ENCODE measurements at regions not wholly inside any gene's neighbourhood (a gene's known extent, or its start where the extent isn't known, plus 50 kb on each side); places are given as distances from the start of the nearest gene placed in this dataset.

- Histone ChIP-seq H3K27ac (no peak overlapping the region), H3K9me3 (no peaks in the 10 kb centered on the region), H3K4me1 (no peaks in the 10 kb centered on the region), H3K36me3 (ENCODE audit: insufficient read depth in 1 of 2, low read depth in 1 of 2) (no peaks in the 10 kb centered on the region), H3K4me3 (no peak overlapping the region), H3K27me3 (ENCODE audit: insufficient read depth in 3 of 3, low read length in 2 of 3) (no peaks in the 10 kb centered on the region)
- ATAC-seq (no peak), DNase-seq (no peak)
- intact Hi-C loops (cut with DNase I) = no loop called here
- no peak for TF ChIP-seq CTCF (IDR thresholded peaks at IDR 0.05)
- WGBS, 3 donors = 87 to 94% (median 87%) methylated on average over 3 of the region's 3 CpGs
Measured at GRCh38 chr2:145501920-145502319, 982.0 kb upstream of the ZEB2 start.

DNA sequence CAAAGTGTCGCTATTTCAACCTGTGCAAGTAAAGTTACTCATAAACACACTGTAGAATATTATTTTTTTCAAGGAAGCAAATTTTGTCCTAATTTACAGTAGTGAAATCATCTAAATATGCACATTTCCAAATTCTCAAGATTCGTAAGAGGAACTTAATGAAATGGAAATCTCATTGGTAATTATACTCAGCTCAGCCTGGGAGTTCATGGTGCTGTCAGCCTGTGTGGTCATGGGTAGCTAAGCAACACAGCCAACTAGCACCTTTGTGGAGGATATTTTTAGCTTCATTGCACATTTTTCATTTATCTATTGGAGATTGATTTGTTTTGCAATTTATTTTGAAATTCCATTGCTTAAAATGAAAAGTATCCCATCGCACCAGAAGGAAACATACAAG is 975.7 kb upstream of the ZEB2 start:
- H3K27me3 ChIP-seq (ENCODE audit: insufficient read depth in 3 of 3, low read length in 2 of 3) = no peaks in the 10 kb centered on the region
- WGBS, 3 donors = 90 to 92% (median 90%) methylated on average over 3 of the region's 3 CpGs
- no peaks in the 10 kb centered on the region for H3K4me1 ChIP-seq
- no peak for ATAC-seq
- H3K27ac ChIP-seq = no peak overlapping the region
- H3K9me3 ChIP-seq = peaks cover 5% of the 10 kb centered on the region
- DNase-seq = no peak
- TF ChIP-seq CTCF (IDR thresholded peaks at IDR 0.05) = no peak
- H3K4me3 ChIP-seq = no peak overlapping the region
- H3K36me3 ChIP-seq (ENCODE audit: insufficient read depth in 1 of 2, low read depth in 1 of 2) = no peaks in the 10 kb centered on the region
- intact Hi-C loops (cut with DNase I) = no loop called here

DNA sequence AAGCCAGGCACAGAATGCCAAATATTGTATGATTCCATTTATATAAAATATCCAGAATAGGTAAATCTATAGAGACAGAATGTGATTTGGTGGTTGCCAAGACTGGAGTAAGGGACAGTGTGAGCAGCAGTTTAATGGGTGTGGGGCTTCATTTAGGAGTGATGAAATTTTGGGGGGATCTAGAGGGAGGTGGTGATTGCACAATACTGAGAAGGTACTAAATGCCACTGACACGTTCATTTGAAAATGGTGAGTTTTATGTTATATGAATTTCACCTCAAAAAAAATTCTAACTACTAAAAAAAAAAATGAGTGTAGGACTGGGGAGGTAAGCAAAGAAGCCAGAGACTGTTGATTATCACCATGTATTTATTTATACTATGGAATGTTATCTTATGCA is 974.5 kb upstream of the ZEB2 start:
- no peak for DNase-seq
- no peak for ATAC-seq
- Histone ChIP-seq H3K9me3 (peaks cover 5% of the 10 kb centered on the region), H3K4me3 (no peak overlapping the region), H3K27me3 (ENCODE audit: insufficient read depth in 3 of 3, low read length in 2 of 3) (no peaks in the 10 kb centered on the region), H3K36me3 (ENCODE audit: insufficient read depth in 1 of 2, low read depth in 1 of 2) (no peaks in the 10 kb centered on the region), H3K27ac (no peak overlapping the region), H3K4me1 (no peaks in the 10 kb centered on the region)
- intact Hi-C loops (cut with DNase I) = no loop called here
- 71 to 81% (median 80%) methylated on average over 1 of the region's 1 CpG for WGBS, 3 donors
- TF ChIP-seq CTCF (IDR thresholded peaks at IDR 0.05) = no peak

DNA sequence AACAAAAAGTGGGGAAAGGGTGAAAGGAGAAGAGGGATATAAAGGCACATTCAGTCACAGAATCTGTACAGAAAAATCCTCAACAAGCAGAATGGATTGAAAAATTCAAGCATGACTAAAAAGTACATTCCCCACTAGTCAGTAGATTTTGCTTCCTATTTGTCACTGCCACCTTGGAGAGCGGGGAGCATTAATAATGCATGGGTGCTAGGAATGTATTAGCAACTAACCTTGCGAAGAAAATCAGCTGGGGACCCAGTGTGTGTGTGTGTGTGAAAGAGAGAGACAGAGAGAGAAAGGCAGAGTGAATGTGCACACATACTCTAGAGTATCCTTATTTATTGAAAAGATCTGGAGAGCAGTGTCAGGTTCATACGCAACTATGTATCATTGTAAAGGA is 968.7 kb upstream of the ZEB2 start:
- ATAC-seq = no peak
- Histone ChIP-seq H3K36me3 (ENCODE audit: insufficient read depth in 1 of 2, low read depth in 1 of 2) (no peaks in the 10 kb centered on the region), H3K27ac (no peak overlapping the region), H3K27me3 (ENCODE audit: insufficient read depth in 3 of 3, low read length in 2 of 3) (no peaks in the 10 kb centered on the region), H3K9me3 (peaks cover 5% of the 10 kb centered on the region), H3K4me3 (no peak overlapping the region), H3K4me1 (no peaks in the 10 kb centered on the region)
- intact Hi-C loops (cut with DNase I) = no loop called here
- 82 to 89% (median 86%) methylated on average over 3 of the region's 3 CpGs for WGBS, 3 donors
- DNase-seq = no peak
- no peak for TF ChIP-seq CTCF (IDR thresholded peaks at IDR 0.05)

- Histone ChIP-seq H3K27ac (no peak overlapping the region), H3K4me3 (no peak overlapping the region), H3K9me3 (no peaks in the 10 kb centered on the region), H3K27me3 (ENCODE audit: insufficient read depth in 3 of 3, low read length in 2 of 3) (no peaks in the 10 kb centered on the region), H3K36me3 (ENCODE audit: insufficient read depth in 1 of 2, low read depth in 1 of 2) (no peaks in the 10 kb centered on the region), H3K4me1 (no peaks in the 10 kb centered on the region)
- intact Hi-C loops (cut with DNase I) = no loop called here
- DNase-seq = no peak
- no peak for ATAC-seq
- no peak for TF ChIP-seq CTCF (IDR thresholded peaks at IDR 0.05)
Measured at GRCh38 chr2:145484448-145485097, 964.7 kb upstream of the ZEB2 start.

Measured in psoas muscle (tissue), 7 donors.